ENCODE measurements at regions not wholly inside any gene's neighbourhood (a gene's known extent, or its start where the extent isn't known, plus 50 kb on each side); places are given as distances from the start of the nearest gene placed in this dataset.

DNA sequence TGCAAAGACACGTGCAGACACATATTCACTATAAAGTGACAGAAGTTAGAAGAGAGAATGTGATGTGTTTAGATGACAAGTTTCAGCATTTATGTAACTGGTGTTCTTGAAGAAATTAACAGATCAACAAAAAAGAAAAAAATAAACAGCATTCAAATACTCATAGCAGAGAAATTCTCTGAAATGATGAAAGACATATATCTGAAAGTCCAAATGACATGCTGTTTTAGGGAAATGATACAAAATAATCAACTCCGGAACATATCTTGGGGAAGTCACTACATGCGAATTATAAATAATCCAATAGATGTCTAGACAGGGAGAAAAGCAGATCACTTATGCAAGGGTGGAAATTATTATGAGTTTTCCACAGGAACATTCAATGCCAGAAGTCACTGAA is 146.0 kb downstream of the SPANXN4 start:
- DNase-seq (ENCODE audit: low spot score): no peak

GRCh38 chrX:143165778-143166177 is 140.1 kb downstream of the SPANXN4 start:
- no peak for DNase-seq (ENCODE audit: low spot score)

GRCh38 chrX:143139681-143140080 is 114.0 kb downstream of the SPANXN4 start:
- no peak for DNase-seq (ENCODE audit: low spot score)

- DNase-seq (ENCODE audit: low spot score): no peak
Observed at GRCh38 chrX:143121477-143121876, 95.7 kb downstream of the SPANXN4 start.

- no peak for DNase-seq (ENCODE audit: low spot score)
Observed at GRCh38 chrX:143115466-143115865, 89.7 kb downstream of the SPANXN4 start.

DNA sequence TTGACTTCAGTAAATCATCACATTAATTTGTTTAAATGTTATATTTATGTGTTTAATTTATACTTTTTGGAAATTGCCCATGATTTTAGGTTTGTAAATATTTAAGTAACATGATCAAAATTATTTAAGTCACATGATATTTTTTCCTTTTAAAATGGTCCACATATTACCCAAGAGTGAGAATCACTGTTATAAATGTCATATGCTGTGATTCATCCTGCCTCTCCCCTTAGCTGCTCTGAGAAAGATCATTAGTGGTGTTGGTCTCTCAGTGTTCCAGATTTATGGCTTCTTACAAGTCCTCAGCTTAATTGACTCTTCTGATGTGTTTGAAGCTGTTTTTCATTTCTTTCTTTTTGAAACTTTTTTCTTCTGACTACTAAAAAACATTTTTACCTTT is 70.1 kb downstream of the SPANXN4 start:
- DNase-seq (ENCODE audit: low spot score): no peak

DNA sequence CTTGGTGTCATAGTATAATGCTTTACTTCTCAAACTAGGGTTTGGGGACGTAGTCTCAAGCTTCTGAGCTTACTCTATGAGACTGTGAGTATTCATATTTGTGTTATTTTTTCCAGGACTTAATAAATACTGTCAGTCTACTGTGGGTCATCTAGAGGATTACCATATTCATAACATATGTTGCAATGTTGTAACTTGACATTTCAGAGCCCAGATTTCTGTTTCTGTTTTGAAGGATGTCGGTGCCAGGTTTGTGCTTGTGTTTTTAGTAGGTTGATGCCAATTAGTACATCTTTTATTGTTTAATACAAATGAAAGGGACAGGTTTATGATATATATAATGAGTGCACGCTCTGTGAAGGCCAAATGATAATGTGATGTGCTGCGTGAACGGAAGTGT is 69.6 kb downstream of the SPANXN4 start:
- no peak for DNase-seq (ENCODE audit: low spot score)

GRCh38 chrX:143094417-143095023 is 68.8 kb downstream of the SPANXN4 start:
- no peak for DNase-seq (ENCODE audit: low spot score)

All from pons (tissue), 1 donor.